GM12874 (cell line): ENCODE measurements at regions not wholly inside any gene's neighbourhood (a gene's known extent, or its start where the extent isn't known, plus 50 kb on each side); places are given as distances from the start of the nearest gene placed in this dataset.

Source experiments
- TF ChIP-seq, protein P1 (sequence below): IDR thresholded peaks from 2 replicates; pipeline ENCODE4 v1.5.1; 2011; ENCODE audit warnings: low read depth, mild to moderate bottlenecking, control low read depth, low read length, moderate library complexity; ENCODE audit not compliant: insufficient read depth

- TF ChIP-seq, protein P1, sequence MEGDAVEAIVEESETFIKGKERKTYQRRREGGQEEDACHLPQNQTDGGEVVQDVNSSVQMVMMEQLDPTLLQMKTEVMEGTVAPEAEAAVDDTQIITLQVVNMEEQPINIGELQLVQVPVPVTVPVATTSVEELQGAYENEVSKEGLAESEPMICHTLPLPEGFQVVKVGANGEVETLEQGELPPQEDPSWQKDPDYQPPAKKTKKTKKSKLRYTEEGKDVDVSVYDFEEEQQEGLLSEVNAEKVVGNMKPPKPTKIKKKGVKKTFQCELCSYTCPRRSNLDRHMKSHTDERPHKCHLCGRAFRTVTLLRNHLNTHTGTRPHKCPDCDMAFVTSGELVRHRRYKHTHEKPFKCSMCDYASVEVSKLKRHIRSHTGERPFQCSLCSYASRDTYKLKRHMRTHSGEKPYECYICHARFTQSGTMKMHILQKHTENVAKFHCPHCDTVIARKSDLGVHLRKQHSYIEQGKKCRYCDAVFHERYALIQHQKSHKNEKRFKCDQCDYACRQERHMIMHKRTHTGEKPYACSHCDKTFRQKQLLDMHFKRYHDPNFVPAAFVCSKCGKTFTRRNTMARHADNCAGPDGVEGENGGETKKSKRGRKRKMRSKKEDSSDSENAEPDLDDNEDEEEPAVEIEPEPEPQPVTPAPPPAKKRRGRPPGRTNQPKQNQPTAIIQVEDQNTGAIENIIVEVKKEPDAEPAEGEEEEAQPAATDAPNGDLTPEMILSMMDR: no peak
These were observed 63.8 kb upstream of the TBL1X start for GRCh38 chrX:9401051-9401450.

DNA sequence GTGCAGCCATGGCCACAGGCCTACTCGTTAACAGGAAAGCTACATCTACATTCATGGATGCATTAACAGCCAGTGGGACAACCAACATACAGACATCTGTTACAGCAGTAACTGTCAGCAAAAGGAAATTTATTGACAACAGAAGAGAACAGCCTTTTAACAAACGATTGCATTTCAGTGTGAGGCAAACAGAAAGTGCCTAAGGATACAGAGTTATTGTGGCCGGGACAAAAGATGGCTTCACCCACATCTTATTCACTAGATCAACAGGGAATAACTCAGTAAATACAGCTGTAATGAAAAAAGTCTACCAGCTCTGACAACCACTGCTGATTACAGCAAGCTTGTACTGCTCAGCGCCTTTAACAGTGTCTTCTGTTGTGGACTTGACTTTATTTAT is 61.5 kb upstream of the TBL1X start:
- TF ChIP-seq, protein P1: no peak

DNA sequence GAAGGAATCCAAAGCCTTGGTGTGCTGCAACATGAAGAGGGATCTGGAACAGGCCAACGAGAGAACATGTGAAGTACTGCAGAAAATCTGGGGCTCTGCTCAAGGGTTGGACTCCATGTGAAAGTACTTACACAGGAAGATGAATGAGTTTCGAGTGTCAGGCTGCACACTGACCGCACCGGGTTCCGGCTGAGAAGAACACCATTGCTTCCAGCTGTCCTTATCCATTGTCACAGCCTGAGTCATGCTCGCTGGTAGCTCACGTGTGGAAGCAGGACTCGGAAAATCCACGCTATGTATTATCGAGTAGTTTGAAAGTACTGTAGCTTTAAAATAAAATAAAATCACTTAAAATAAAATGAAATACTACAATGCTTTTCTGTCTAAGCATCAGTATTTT is 50.4 kb upstream of the TBL1X start:
- TF ChIP-seq, protein P1: no peak
